ENCODE measurements at regions not wholly inside any gene's neighbourhood (a gene's known extent, or its start where the extent isn't known, plus 50 kb on each side); places are given as distances from the start of the nearest gene placed in this dataset.

GRCh38 chr4:162502109-162502508 is 338.3 kb upstream of the FSTL5 start:
- no peak overlapping the region for H4K5ac ChIP-seq (ENCODE audit: insufficient read length, low read depth, low read length)
- no peak overlapping the region for H2BK20ac ChIP-seq (ENCODE audit: low read length)
- H3K79me2 ChIP-seq (ENCODE audit: control insufficient read depth in 1 of 2, insufficient read depth in 2 of 2, low read length in 2 of 2) = no peaks in the 10 kb centered on the region
- no peak overlapping the region for H2AFZ ChIP-seq (ENCODE audit: low read length)
- POLR2A ChIA-PET (ENCODE audit: partially characterized antibody) = no interaction called here
- H3K23me2 ChIP-seq (ENCODE audit: low read depth, low read length) = no peaks in the 10 kb centered on the region
- no peak overlapping the region for H3K23ac ChIP-seq (ENCODE audit: insufficient read length)
- DNase-seq (ENCODE audit: low read depth in 1 of 2, low spot score in 2 of 2) (no peak), FAIRE-seq (no peak)
- H2BK15ac ChIP-seq (ENCODE audit: low read length) = no peak overlapping the region
- no peak overlapping the region for H3K56ac ChIP-seq (replicated peaks; ENCODE audit: insufficient read length, low read depth, low read length)
- no peaks in the 10 kb centered on the region for H4K20me1 ChIP-seq (replicated peaks in 1 of 2; ENCODE audit: control insufficient read depth in 1 of 2, insufficient read depth in 2 of 2, low read length in 2 of 2)
- H3K4me2 ChIP-seq (ENCODE audit: insufficient read depth in 1 of 2, low read depth in 2 of 2, low read length in 2 of 2) = no peak overlapping the region
- H3K14ac ChIP-seq (ENCODE audit: insufficient read length) = no peak overlapping the region
- no peak overlapping the region for H3K9ac ChIP-seq (replicated peaks in 1 of 4; ENCODE audit: extremely low read depth in 1 of 4, low read depth in 3 of 4, low read length in 3 of 4)
- no peak overlapping the region for H2BK5ac ChIP-seq (ENCODE audit: low read depth, low read length)
- CTCF ChIA-PET (ENCODE audit: partially characterized antibody) = interaction anchor here (0.6 to 0.8 kb wide), 2 partner anchors 368 to 841 kb away, joined by 3 to 6 read pairs; partner anchors contain the start of gene NPY5R
- no peaks in the 10 kb centered on the region for H3K4me1 ChIP-seq (replicated peaks in 1 of 4; ENCODE audit: control insufficient read depth in 3 of 4, insufficient read depth in 4 of 4, low read length in 3 of 4)
- no peak overlapping the region for H4K91ac ChIP-seq (replicated peaks; ENCODE audit: insufficient read length, low read length)
- H3K79me1 ChIP-seq (ENCODE audit: low read depth, low read length) = no peaks in the 10 kb centered on the region
- no peak for TF ChIP-seq MAX (IDR thresholded peaks at IDR 0.05)
- TF ChIP-seq CBX8 (IDR thresholded peaks at IDR 0.05; ENCODE audit: borderline replicate concordance, low read depth, low read length) = no peak
- no peak for TF ChIP-seq CEBPB (IDR thresholded peaks at IDR 0.05; ENCODE audit: low read depth, low read length)
- no peak for TF ChIP-seq POLR2A (IDR thresholded peaks at IDR 0.05; ENCODE audit: control extremely low read depth in 1 of 2, low read depth in 2 of 2, low read length in 2 of 2)
- TF ChIP-seq RAD21 (IDR thresholded peaks at IDR 0.05 in 1 of 2, conservative IDR thresholded peaks at IDR 0.05 in 1 of 2; ENCODE audit: low read depth in 2 of 2, low read length in 2 of 2) = no peak
- TF ChIP-seq SP2 (IDR thresholded peaks at IDR 0.05; ENCODE audit: low read length) = no peak
- no peak for TF ChIP-seq KDM4A (IDR thresholded peaks at IDR 0.05; ENCODE audit: low read depth, low read length, severe bottlenecking)
- no peak for TF ChIP-seq JUND (IDR thresholded peaks at IDR 0.05; ENCODE audit: low read length)
- TF ChIP-seq RFX5 (IDR thresholded peaks at IDR 0.05; ENCODE audit: borderline replicate concordance, low read depth, low read length) = no peak
- no peak for TF ChIP-seq SP1 (IDR thresholded peaks at IDR 0.05; ENCODE audit: low read depth, low read length)
- no peak for TF ChIP-seq CTBP2 (IDR thresholded peaks at IDR 0.05; ENCODE audit: borderline replicate concordance, insufficient read depth, insufficient read length, low read length)
- TF ChIP-seq TAF1 (IDR thresholded peaks at IDR 0.05; ENCODE audit: low read depth, low read length) = no peak
- no peak overlapping the region for H3K27ac ChIP-seq (ENCODE audit: low read depth, low read length)
- no peaks in the 10 kb centered on the region for H3K27me3 ChIP-seq (replicated peaks in 1 of 4; ENCODE audit: control insufficient read depth in 3 of 4, extremely low read depth in 1 of 4, insufficient read depth in 3 of 4, low read length in 3 of 4)
- no peak overlapping the region for H4K8ac ChIP-seq (ENCODE audit: extremely low read depth, insufficient read depth, low read length)
- no peak overlapping the region for H2AK5ac ChIP-seq (ENCODE audit: low read depth, low read length)
- H3K4ac ChIP-seq (replicated peaks; ENCODE audit: insufficient read length, low read depth, low read length) = no peak overlapping the region
- no peak overlapping the region for H2BK12ac ChIP-seq (ENCODE audit: low read depth, low read length)
- no peak overlapping the region for H2BK120ac ChIP-seq (replicated peaks; ENCODE audit: low read depth, low read length)
- no peaks in the 10 kb centered on the region for H3K9me3 ChIP-seq (ENCODE audit: insufficient read depth in 2 of 2, low read depth in 1 of 2, low read length in 1 of 2)
- H3K4me3 ChIP-seq (ENCODE audit: extremely low read depth in 1 of 4, insufficient read depth in 2 of 4, low read depth in 3 of 4, low read length in 4 of 4) = no peak overlapping the region
- H3K18ac ChIP-seq (ENCODE audit: extremely low read depth, low read length) = no peak overlapping the region
- no peaks in the 10 kb centered on the region for H3K36me3 ChIP-seq (ENCODE audit: control insufficient read depth in 2 of 4, insufficient read depth in 4 of 4, low read length in 3 of 4)

Data from H1 (cell line).